ENCODE measurements at regions not wholly inside any gene's neighbourhood (a gene's known extent, or its start where the extent isn't known, plus 50 kb on each side); places are given as distances from the start of the nearest gene placed in this dataset.

- H3K27me3 Mint-ChIP-seq: no peaks in the 10 kb centered on the region
- intact Hi-C loops (cut with micrococcal nuclease): no loop called here
Measured at GRCh38 chr2:53437371-53437770, 330.2 kb upstream of the CHAC2 start.

DNA sequence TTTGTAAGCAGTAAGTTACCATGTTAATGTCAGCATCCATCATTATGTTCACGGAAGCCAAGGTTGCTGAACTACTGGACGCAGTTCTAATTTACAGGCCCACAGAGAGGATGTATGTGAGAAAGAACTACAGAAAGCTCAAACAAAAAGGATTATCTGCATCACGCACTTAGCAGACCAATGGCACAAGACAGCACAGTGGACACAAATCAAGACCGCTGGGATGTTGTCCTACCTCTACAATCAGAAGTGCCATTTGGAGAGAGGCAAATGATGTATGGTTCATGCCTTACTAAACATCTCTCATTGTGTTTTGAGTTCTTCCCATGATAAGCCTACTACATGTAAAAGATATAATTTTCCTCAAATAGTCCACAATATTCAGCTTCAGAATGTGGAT lies 330.7 kb upstream of the CHAC2 start:
- H3K4me3 Mint-ChIP-seq: no peak overlapping the region
- H3K4me1 Mint-ChIP-seq (ENCODE audit: low read depth): no peaks in the 10 kb centered on the region
- no peak overlapping the region for H3K27ac Mint-ChIP-seq
- H3K36me3 Mint-ChIP-seq (ENCODE audit: low read depth): no peaks in the 10 kb centered on the region
- no peaks in the 10 kb centered on the region for H3K27me3 Mint-ChIP-seq
- intact Hi-C loops (cut with micrococcal nuclease): no loop called here
- no peaks in the 10 kb centered on the region for H3K9me3 Mint-ChIP-seq

More at GRCh38 chr2:53437371-53437770, 330.2 kb upstream of the CHAC2 start:
- H3K4me3 Mint-ChIP-seq: no peak overlapping the region
- H3K27ac Mint-ChIP-seq: no peak overlapping the region
- H3K4me1 Mint-ChIP-seq (ENCODE audit: low read depth): no peaks in the 10 kb centered on the region
- H3K36me3 Mint-ChIP-seq (ENCODE audit: low read depth): no peaks in the 10 kb centered on the region
- no peaks in the 10 kb centered on the region for H3K9me3 Mint-ChIP-seq

GRCh38 chr2:53435610-53436009 lies 332.0 kb upstream of the CHAC2 start:
- no peaks in the 10 kb centered on the region for H3K36me3 Mint-ChIP-seq (ENCODE audit: low read depth)
- no peak overlapping the region for H3K4me3 Mint-ChIP-seq
- H3K9me3 Mint-ChIP-seq: no peaks in the 10 kb centered on the region
- H3K27ac Mint-ChIP-seq: no peak overlapping the region
- no peaks in the 10 kb centered on the region for H3K27me3 Mint-ChIP-seq
- intact Hi-C loops (cut with micrococcal nuclease): no loop called here
- no peaks in the 10 kb centered on the region for H3K4me1 Mint-ChIP-seq (ENCODE audit: low read depth)

DNA sequence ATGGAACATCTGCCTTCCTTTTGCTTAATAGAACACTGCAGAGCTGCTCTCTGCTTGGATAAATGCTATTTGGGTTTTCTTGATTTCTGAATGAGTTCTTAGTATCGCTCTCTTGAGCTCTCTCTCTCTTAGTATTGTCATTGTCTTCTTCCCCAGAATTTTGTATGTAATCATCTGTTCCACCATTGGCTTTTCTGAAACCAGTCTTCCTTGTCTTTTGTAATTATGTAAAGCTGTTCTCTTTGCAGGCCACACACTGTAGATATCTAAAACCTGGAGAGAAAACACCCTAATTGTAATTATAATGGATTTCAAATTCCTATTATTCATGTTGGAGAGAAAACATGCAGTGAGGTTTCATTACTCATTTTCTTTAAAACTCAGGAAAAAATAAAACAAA lies 333.1 kb upstream of the CHAC2 start:
- Mint-ChIP-seq H3K36me3 (ENCODE audit: low read depth) (no peaks in the 10 kb centered on the region), H3K4me3 (no peak overlapping the region), H3K4me1 (ENCODE audit: low read depth) (no peaks in the 10 kb centered on the region), H3K27ac (no peak overlapping the region), H3K27me3 (no peaks in the 10 kb centered on the region), H3K9me3 (no peaks in the 10 kb centered on the region)
- intact Hi-C loops (cut with micrococcal nuclease): no loop called here

GRCh38 chr2:53432936-53433335 lies 334.7 kb upstream of the CHAC2 start:
- no peak overlapping the region for H3K4me3 Mint-ChIP-seq
- H3K4me1 Mint-ChIP-seq (ENCODE audit: low read depth): no peaks in the 10 kb centered on the region
- no peaks in the 10 kb centered on the region for H3K27me3 Mint-ChIP-seq
- no peaks in the 10 kb centered on the region for H3K36me3 Mint-ChIP-seq (ENCODE audit: low read depth)
- intact Hi-C loops (cut with micrococcal nuclease): no loop called here
- no peaks in the 10 kb centered on the region for H3K9me3 Mint-ChIP-seq
- no peak overlapping the region for H3K27ac Mint-ChIP-seq

- no peaks in the 10 kb centered on the region for H3K4me1 Mint-ChIP-seq (ENCODE audit: low read depth)
- intact Hi-C loops (cut with micrococcal nuclease): no loop called here
Measured at GRCh38 chr2:53429901-53430300, 337.7 kb upstream of the CHAC2 start.

GRCh38 chr2:53424902-53425301 lies 342.7 kb upstream of the CHAC2 start:
- Mint-ChIP-seq H3K9me3 (no peaks in the 10 kb centered on the region), H3K36me3 (ENCODE audit: low read depth) (no peaks in the 10 kb centered on the region), H3K4me3 (no peak overlapping the region), H3K4me1 (ENCODE audit: low read depth) (no peaks in the 10 kb centered on the region), H3K27ac (no peak overlapping the region), H3K27me3 (no peaks in the 10 kb centered on the region)
- intact Hi-C loops (cut with micrococcal nuclease): no loop called here

More at GRCh38 chr2:53429901-53430300, 337.7 kb upstream of the CHAC2 start:
- Mint-ChIP-seq H3K27ac (no peak overlapping the region), H3K27me3 (no peaks in the 10 kb centered on the region), H3K36me3 (ENCODE audit: low read depth) (no peaks in the 10 kb centered on the region), H3K9me3 (no peaks in the 10 kb centered on the region), H3K4me3 (no peak overlapping the region)

- Mint-ChIP-seq H3K36me3 (ENCODE audit: low read depth) (no peaks in the 10 kb centered on the region), H3K4me1 (ENCODE audit: low read depth) (no peaks in the 10 kb centered on the region), H3K9me3 (no peaks in the 10 kb centered on the region), H3K27ac (no peak overlapping the region), H3K4me3 (no peak overlapping the region), H3K27me3 (no peaks in the 10 kb centered on the region)
- intact Hi-C loops (cut with micrococcal nuclease): no loop called here
Measured at GRCh38 chr2:53423465-53423864, 344.1 kb upstream of the CHAC2 start.

DNA sequence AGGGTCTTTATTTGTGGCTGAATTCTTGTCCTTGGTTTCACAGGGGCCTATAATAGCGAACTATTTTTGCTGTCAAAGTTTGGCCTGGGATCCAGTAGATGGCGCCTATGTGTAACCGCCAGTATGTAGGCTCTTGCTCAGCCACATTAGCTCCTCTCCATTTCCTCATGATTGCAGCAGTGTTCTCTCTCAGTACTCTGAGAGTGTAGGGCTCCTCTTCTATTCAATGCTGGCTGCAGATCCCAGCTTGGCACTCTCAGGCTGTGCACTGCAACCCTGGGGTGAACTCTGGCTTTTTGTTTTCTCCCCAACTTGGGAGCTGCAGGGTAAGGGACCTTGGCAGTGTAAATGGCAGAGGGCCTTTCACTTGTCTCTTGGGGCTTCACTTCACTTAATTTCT lies 344.6 kb upstream of the CHAC2 start:
- Mint-ChIP-seq H3K27ac (no peak overlapping the region), H3K4me1 (ENCODE audit: low read depth) (no peaks in the 10 kb centered on the region), H3K4me3 (no peak overlapping the region), H3K27me3 (no peaks in the 10 kb centered on the region), H3K36me3 (ENCODE audit: low read depth) (no peaks in the 10 kb centered on the region), H3K9me3 (no peaks in the 10 kb centered on the region)
- intact Hi-C loops (cut with micrococcal nuclease): no loop called here

- no peaks in the 10 kb centered on the region for H3K27me3 Mint-ChIP-seq
- intact Hi-C loops (cut with micrococcal nuclease): no loop called here
- H3K4me1 Mint-ChIP-seq (ENCODE audit: low read depth): no peaks in the 10 kb centered on the region
- peaks cover 8% of the 10 kb centered on the region for H3K9me3 Mint-ChIP-seq
- H3K4me3 Mint-ChIP-seq: no peak overlapping the region
- no peak overlapping the region for H3K27ac Mint-ChIP-seq
- no peaks in the 10 kb centered on the region for H3K36me3 Mint-ChIP-seq (ENCODE audit: low read depth)
Measured at GRCh38 chr2:53417385-53417784, 350.2 kb upstream of the CHAC2 start.

- Mint-ChIP-seq H3K4me3 (no peak overlapping the region), H3K27me3 (no peaks in the 10 kb centered on the region), H3K9me3 (peaks cover 41% of the 10 kb centered on the region), H3K27ac (no peak overlapping the region), H3K36me3 (ENCODE audit: low read depth) (no peaks in the 10 kb centered on the region), H3K4me1 (ENCODE audit: low read depth) (no peaks in the 10 kb centered on the region)
- intact Hi-C loops (cut with micrococcal nuclease): no loop called here
Measured at GRCh38 chr2:53407363-53408080, 360.1 kb upstream of the CHAC2 start.

GRCh38 chr2:53403792-53404413 lies 363.7 kb upstream of the CHAC2 start:
- no peak overlapping the region for H3K4me3 Mint-ChIP-seq
- intact Hi-C loops (cut with micrococcal nuclease): no loop called here
- H3K9me3 Mint-ChIP-seq: peaks cover 32% of the 10 kb centered on the region
- H3K4me1 Mint-ChIP-seq (ENCODE audit: low read depth): no peaks in the 10 kb centered on the region
- H3K27me3 Mint-ChIP-seq: no peaks in the 10 kb centered on the region
- no peaks in the 10 kb centered on the region for H3K36me3 Mint-ChIP-seq (ENCODE audit: low read depth)
- H3K27ac Mint-ChIP-seq: no peak overlapping the region

- Mint-ChIP-seq H3K36me3 (ENCODE audit: low read depth) (no peaks in the 10 kb centered on the region), H3K4me3 (no peak overlapping the region)
Measured at GRCh38 chr2:53397085-53397484, 370.5 kb upstream of the CHAC2 start.

GRCh38 chr2:53381271-53381670 lies 386.3 kb upstream of the CHAC2 start:
- intact Hi-C loops (cut with micrococcal nuclease): no loop called here
- H3K27me3 Mint-ChIP-seq: no peaks in the 10 kb centered on the region
- no peak overlapping the region for H3K4me3 Mint-ChIP-seq
- no peak overlapping the region for H3K27ac Mint-ChIP-seq
- no peaks in the 10 kb centered on the region for H3K4me1 Mint-ChIP-seq (ENCODE audit: low read depth)
- peaks cover 20% of the 10 kb centered on the region for H3K9me3 Mint-ChIP-seq
- no peaks in the 10 kb centered on the region for H3K36me3 Mint-ChIP-seq (ENCODE audit: low read depth)

More at GRCh38 chr2:53397085-53397484, 370.5 kb upstream of the CHAC2 start:
- intact Hi-C loops (cut with micrococcal nuclease): no loop called here
- H3K9me3 Mint-ChIP-seq: peaks cover 26% of the 10 kb centered on the region
- no peaks in the 10 kb centered on the region for H3K4me1 Mint-ChIP-seq (ENCODE audit: low read depth)
- H3K27me3 Mint-ChIP-seq: no peaks in the 10 kb centered on the region
- no peak overlapping the region for H3K27ac Mint-ChIP-seq

GRCh38 chr2:53379547-53379946 lies 388.1 kb upstream of the CHAC2 start:
- Mint-ChIP-seq H3K4me3 (no peak overlapping the region), H3K36me3 (ENCODE audit: low read depth) (no peaks in the 10 kb centered on the region), H3K27ac (no peak overlapping the region), H3K27me3 (no peaks in the 10 kb centered on the region), H3K9me3 (peaks cover 33% of the 10 kb centered on the region), H3K4me1 (ENCODE audit: low read depth) (no peaks in the 10 kb centered on the region)
- intact Hi-C loops (cut with micrococcal nuclease): no loop called here
